H1 (cell line): ENCODE measurements at regions not wholly inside any gene's neighbourhood (a gene's known extent, or its start where the extent isn't known, plus 50 kb on each side); places are given as distances from the start of the nearest gene placed in this dataset.

Source experiments
- CTCF ChIA-PET: fragments of 300-600 bp; sonication (Branson Sonifier 250); formaldehyde crosslinking; loops from one replicate; lab custom pipeline; 2021; ENCODE audit not compliant: partially characterized antibody; lab: Charles Lee
- POLR2A ChIA-PET: fragments of 300-600 bp; sonication (Branson Sonifier 250); formaldehyde crosslinking; loops from one replicate; lab custom pipeline; 2021; ENCODE audit warnings: inconsistent platforms; ENCODE audit not compliant: partially characterized antibody; lab: Charles Lee
- DNase-seq, 2 experiments: peaks; one replicate each; pipeline versions ENCODE4 v3.0.0 to v3.0.0-alpha.2; 2010 to 2022; ENCODE audit warnings: low spot score in 2 of 2, low read depth in 1 of 2, mixed read lengths in 1 of 2
- FAIRE-seq: peaks from 2 replicates; lab custom pipeline; 2011; peaks lifted over from hg19 to GRCh38; lab: Jason Lieb, UNC
- H2AFZ ChIP-seq: 2 replicates; pipeline ENCODE4 v1.8.1; 2012; ENCODE audit warnings: low read length, inconsistent platforms
- H2AK5ac ChIP-seq: 2 replicates; pipeline ENCODE4 v1.6.1; 2013; ENCODE audit warnings: low read depth, low read length
- H2BK120ac ChIP-seq: replicated peaks from 2 replicates; pipeline ENCODE3; 2013; ENCODE audit warnings: low read depth, low read length, inconsistent platforms
- H2BK12ac ChIP-seq: 2 replicates; pipeline ENCODE4 v1.6.1; 2013; ENCODE audit warnings: low read depth, low read length
- H2BK15ac ChIP-seq: 2 replicates; pipeline ENCODE4 v1.6.1; 2013; ENCODE audit warnings: low read length
- H2BK20ac ChIP-seq: 2 replicates; pipeline ENCODE4 v1.6.1; 2013; ENCODE audit warnings: low read length
- H2BK5ac ChIP-seq: 2 replicates; pipeline ENCODE4 v1.6.1; 2013; ENCODE audit warnings: low read depth, low read length
- H3K14ac ChIP-seq: 2 replicates; pipeline ENCODE4 v1.6.1; 2013; ENCODE audit warnings: inconsistent platforms; ENCODE audit not compliant: insufficient read length
- H3K18ac ChIP-seq: 2 replicates; pipeline ENCODE4 v1.6.1; 2013; ENCODE audit warnings: low read length; ENCODE audit errors: extremely low read depth
- H3K23ac ChIP-seq: 2 replicates; pipeline ENCODE4 v1.6.1; 2013; ENCODE audit warnings: inconsistent platforms; ENCODE audit not compliant: insufficient read length
- H3K23me2 ChIP-seq: 2 replicates; pipeline ENCODE4 v1.6.1; 2013; ENCODE audit warnings: low read depth, low read length
- H3K27ac ChIP-seq: 2 replicates; pipeline ENCODE4 v1.6.1; 2011; ENCODE audit warnings: low read depth, low read length, inconsistent platforms
- H3K27me3 ChIP-seq, 4 experiments: replicated peaks in 1 of 4; 1 replicate in 1 of 4; 2 replicates in 3 of 4; pipeline versions ENCODE4 v1.6.1 to v1.8.1; 2011 to 2013; ENCODE audit warnings: low read length in 3 of 4, mild to moderate bottlenecking in 3 of 4, inconsistent platforms in 2 of 4, mixed read lengths in 2 of 4, moderate library complexity in 1 of 4; ENCODE audit not compliant: control insufficient read depth in 3 of 4, insufficient read depth in 3 of 4; ENCODE audit errors: extremely low read depth in 1 of 4
- H3K36me3 ChIP-seq, 4 experiments: 2 replicates each; pipeline versions ENCODE4 v1.6.1 to v1.8.1; 2011 to 2013; ENCODE audit warnings: mild to moderate bottlenecking in 4 of 4, low read length in 3 of 4, moderate library complexity in 2 of 4, control low read depth in 1 of 4, inconsistent platforms in 1 of 4; ENCODE audit not compliant: insufficient read depth in 4 of 4, control insufficient read depth in 2 of 4
- H3K4ac ChIP-seq: replicated peaks from 2 replicates; pipeline ENCODE3; 2013; ENCODE audit warnings: low read length, low read depth, mixed read lengths, inconsistent platforms; ENCODE audit not compliant: insufficient read length
- H3K4me1 ChIP-seq, 4 experiments: replicated peaks in 1 of 4; 1 replicate in 1 of 4; 2 replicates in 3 of 4; pipeline versions ENCODE4 v1.6.1 to v1.8.1; 2011 to 2013; ENCODE audit warnings: low read length in 3 of 4, inconsistent platforms in 2 of 4, mixed read lengths in 1 of 4; ENCODE audit not compliant: insufficient read depth in 4 of 4, control insufficient read depth in 3 of 4
- H3K4me2 ChIP-seq, 2 experiments: 2 replicates each; pipeline versions ENCODE4 v1.6.1 to v1.8.1; 2011 to 2013; ENCODE audit warnings: low read depth in 2 of 2, low read length in 2 of 2, control low read depth in 1 of 2, inconsistent platforms in 1 of 2, mild to moderate bottlenecking in 1 of 2; ENCODE audit not compliant: insufficient read depth in 1 of 2
- H3K4me3 ChIP-seq, 4 experiments: fragments of 200-600, 300-600 bp in 1 of 4; sonication (generic), shearing (Covaris generic), sonication (Bioruptor Twin) in 1 of 4; 2 replicates each; pipeline versions ENCODE4 v1.5.1 to v1.8.1; 2011 to 2016; ENCODE audit warnings: low read length in 4 of 4, low read depth in 3 of 4, control low read depth in 2 of 4, inconsistent platforms in 2 of 4, mild to moderate bottlenecking in 2 of 4, mixed read lengths in 1 of 4, moderate library complexity in 1 of 4; ENCODE audit not compliant: insufficient read depth in 2 of 4; ENCODE audit errors: extremely low read depth in 1 of 4
- H3K56ac ChIP-seq: replicated peaks from 2 replicates; pipeline ENCODE3; 2013; ENCODE audit warnings: low read depth, mild to moderate bottlenecking, mixed read lengths, low read length, inconsistent platforms; ENCODE audit not compliant: insufficient read length
- H3K79me1 ChIP-seq: 2 replicates; pipeline ENCODE4 v1.6.1; 2013; ENCODE audit warnings: low read depth, low read length, control low read depth
- H3K79me2 ChIP-seq, 2 experiments: 2 replicates each; pipeline versions ENCODE4 v1.6.1 to v1.8.1; 2012 to 2013; ENCODE audit warnings: low read length in 2 of 2, mild to moderate bottlenecking in 2 of 2, inconsistent platforms in 1 of 2; ENCODE audit not compliant: insufficient read depth in 2 of 2, control insufficient read depth in 1 of 2
- H3K9ac ChIP-seq, 4 experiments: replicated peaks in 1 of 4; 1 replicate in 1 of 4; 2 replicates in 3 of 4; pipeline versions ENCODE4 v1.6.1 to v1.8.1; 2011 to 2013; ENCODE audit warnings: low read depth in 3 of 4, low read length in 3 of 4, control low read depth in 2 of 4, mild to moderate bottlenecking in 2 of 4, moderate library complexity in 2 of 4, inconsistent platforms in 1 of 4; ENCODE audit errors: extremely low read depth in 1 of 4
- H3K9me3 ChIP-seq, 2 experiments: 2 replicates each; pipeline versions ENCODE4 v1.6.1 to v1.8.1; 2012 to 2013; ENCODE audit warnings: mild to moderate bottlenecking in 2 of 2, moderate library complexity in 2 of 2, control low read depth in 1 of 2, inconsistent platforms in 1 of 2, low read depth in 1 of 2, low read length in 1 of 2, mixed read lengths in 1 of 2; ENCODE audit not compliant: insufficient read depth in 2 of 2
- H4K20me1 ChIP-seq, 2 experiments: replicated peaks in 1 of 2; 2 replicates each; pipeline versions ENCODE3 to v1.8.1; 2011 to 2013; ENCODE audit warnings: inconsistent platforms in 2 of 2, low read length in 2 of 2, mild to moderate bottlenecking in 1 of 2; ENCODE audit not compliant: insufficient read depth in 2 of 2, control insufficient read depth in 1 of 2
- H4K5ac ChIP-seq: 2 replicates; pipeline ENCODE4 v1.6.1; 2013; ENCODE audit warnings: low read length, low read depth, mixed read lengths, inconsistent platforms; ENCODE audit not compliant: insufficient read length
- H4K8ac ChIP-seq: 2 replicates; pipeline ENCODE4 v1.8.0; 2013; ENCODE audit warnings: mild to moderate bottlenecking, moderate library complexity, low read length, inconsistent platforms; ENCODE audit not compliant: insufficient read depth; ENCODE audit errors: extremely low read depth
- H4K91ac ChIP-seq: replicated peaks from 2 replicates; pipeline ENCODE3; 2013; ENCODE audit warnings: low read length, mixed read lengths, inconsistent platforms; ENCODE audit not compliant: insufficient read length
- POU5F1 ChIP-seq: IDR thresholded peaks from 2 replicates; pipeline ENCODE4 v1.6.1; 2011; ENCODE audit warnings: low read depth, mild to moderate bottlenecking, low read length, moderate library complexity
- WGBS, 2 experiments: shearing (Covaris generic) in 1 of 2; methylation state at CpG; one replicate each; pipeline versions ENCODE4 v1.1.6 to v1.1.7; 2013 to 2015; ENCODE audit warnings: low lambda C conversion rate in 2 of 2, mixed read lengths in 2 of 2, inconsistent platforms in 1 of 2, low coverage in 1 of 2, missing lambda C conversion rate in 1 of 2; ENCODE audit not compliant: insufficient replicate concordance in 2 of 2, insufficient coverage in 1 of 2, insufficient read length in 1 of 2; ENCODE audit errors: extremely low coverage in 1 of 2, missing lambda C conversion rate in 1 of 2; 5-methylcytosine and 5-hydroxymethylcytosine counted together

GRCh38 chr3:153338487-153338886, 176.5 kb downstream of the RAP2B start:
- Histone ChIP-seq H4K8ac (no peak overlapping the region), H2AFZ (no peak overlapping the region), H3K18ac (no peak overlapping the region), H3K14ac (no peak overlapping the region), H3K56ac (no peak overlapping the region), H3K36me3 (0 out of 8 replicates have a peak, but pooled peaks cover 0 to 2% (median 0%) of the 10 kb centered on the region in 4 experiments), H3K4me1 (no peaks in the 10 kb centered on the region), H3K4me3 (no peak overlapping the region), H3K9ac (no peak overlapping the region), H3K79me1 (no peaks in the 10 kb centered on the region), H2BK20ac (no peak overlapping the region), H3K4ac (no peak overlapping the region), H3K79me2 (no peaks in the 10 kb centered on the region), H4K5ac (no peak overlapping the region), H3K23me2 (no peaks in the 10 kb centered on the region), H2BK5ac (no peak overlapping the region), H3K27ac (no peak overlapping the region), H3K23ac (no peak overlapping the region), H4K20me1 (no peaks in the 10 kb centered on the region), H3K4me2 (no peak overlapping the region), H2BK12ac (no peak overlapping the region), H4K91ac (no peak overlapping the region), H3K9me3 (peaks cover 9 to 12% of the 10 kb centered on the region in 2 experiments; a peak in 3 of 4 replicates), H2BK15ac (no peak overlapping the region), H3K27me3 (no peaks in the 10 kb centered on the region), H2BK120ac (no peak overlapping the region), H2AK5ac (no peak overlapping the region)
- ChIA-PET CTCF (no interaction called here), POLR2A (no interaction called here)
- 98% methylated on average over 3 of the region's 3 CpGs; no CpG with 5 or more reads in 1 of the 2 experiments for WGBS, 2 experiments
- TF ChIP-seq POU5F1: no peak
- FAIRE-seq (no peak), DNase-seq (no peak)
